HepG2 (cell line): ENCODE measurements at regions not wholly inside any gene's neighbourhood (a gene's known extent, or its start where the extent isn't known, plus 50 kb on each side); places are given as distances from the start of the nearest gene placed in this dataset.
"Not testable (repeated sequence)": the region's sequence is repeated elsewhere in the genome, so short reads cannot be mapped to it uniquely, and the experiment has no call there.

Experiments
- ATAC-seq: fragments of 200-7000 bp; cut with Tn5 transposase; 3 replicates; pipeline ENCODE4 v1.9.1; 2020; ENCODE audit warnings: mild to moderate bottlenecking, moderate library complexity
- BruUV-seq: library from RNA; stranded (reverse); fragments of 400-500 nt; replicated peaks from 2 replicates; lab custom pipeline; 2021; lab: Mats Ljungman, UMichigan
- CTCF ChIA-PET: fragments of 300-600 bp; formaldehyde crosslinking; extraction: SDS; loops from one replicate; lab custom pipeline; 2021; ENCODE audit warnings: low total read pairs, inconsistent platforms, low intra/inter-chr PET ratio; lab: Yijun Ruan, JAX
- POLR2A ChIA-PET: fragments of 350-600 bp; sonication (Branson Sonifier 250); formaldehyde crosslinking; loops from one replicate; lab custom pipeline; 2020; ENCODE audit warnings: antibody characterized with exemption, inconsistent platforms; lab: Yijun Ruan, JAX
- DNase-seq: peaks from one replicate; pipeline ENCODE4 v3.0.0-alpha.2; 2015; ENCODE audit warnings: low spot score
- FAIRE-seq: peaks from 3 replicates; lab custom pipeline; 2011; peaks lifted over from hg19 to GRCh38; lab: Jason Lieb, UNC
- H2AFZ ChIP-seq: one replicate; pipeline ENCODE4 v1.6.1; 2011; ENCODE audit warnings: low read length, inconsistent platforms
- H3K27ac ChIP-seq: fragments of 300-600 bp; 3 replicates; pipeline ENCODE4 v1.8.0; 2011; ENCODE audit warnings: mixed run types, mild to moderate bottlenecking, mixed read lengths, low read length, inconsistent platforms; ENCODE audit not compliant: insufficient read depth; ENCODE audit errors: extremely low read length
- H3K27me3 ChIP-seq, 2 experiments: fragments of 200-600 bp in 1 of 2; 2 replicates in 1 of 2; 3 replicates in 1 of 2; pipeline versions ENCODE4 v1.6.0 to v1.8.0; 2011; ENCODE audit warnings: low read length in 2 of 2, mild to moderate bottlenecking in 2 of 2, moderate library complexity in 2 of 2, inconsistent platforms in 1 of 2; ENCODE audit not compliant: insufficient read depth in 2 of 2, control insufficient read depth in 1 of 2
- H3K36me3 ChIP-seq, 2 experiments: fragments of 200-600 bp in 1 of 2; replicated peaks in 1 of 2; 2 replicates in 1 of 2; 3 replicates in 1 of 2; pipeline versions ENCODE4 v1.5.1 to v1.8.0; 2011; ENCODE audit warnings: low read length in 2 of 2, inconsistent platforms in 1 of 2; ENCODE audit not compliant: insufficient read depth in 2 of 2, control insufficient read depth in 1 of 2
- H3K4me1 ChIP-seq: 2 replicates; pipeline ENCODE4 v1.5.1; 2012; ENCODE audit warnings: low read length, inconsistent platforms; ENCODE audit not compliant: insufficient read depth
- H3K4me2 ChIP-seq: 2 replicates; pipeline ENCODE4 v1.6.0; 2011; ENCODE audit warnings: low read depth, low read length, inconsistent platforms
- H3K4me3 ChIP-seq, 3 experiments: fragments of 200-600 bp in 1 of 3; sonication (generic), shearing (Covaris generic) in 1 of 3; replicated peaks in 1 of 3; 2 replicates each; pipeline ENCODE4 v1.5.1; 2011 to 2016; ENCODE audit warnings: low read length in 3 of 3, inconsistent platforms in 2 of 3, low read depth in 2 of 3, mild to moderate bottlenecking in 2 of 3, control low read depth in 1 of 3, mixed read lengths in 1 of 3; ENCODE audit not compliant: insufficient read depth in 1 of 3
- H3K79me2 ChIP-seq: one replicate; pipeline ENCODE4 v1.6.1; 2011; ENCODE audit warnings: low read length, inconsistent platforms; ENCODE audit not compliant: insufficient read depth
- H3K9ac ChIP-seq: 2 replicates; pipeline ENCODE4 v1.6.0; 2011; ENCODE audit warnings: mild to moderate bottlenecking, low read depth, low read length, inconsistent platforms; ENCODE audit not compliant: insufficient read depth
- H3K9me3 ChIP-seq: 2 replicates; pipeline ENCODE4 v1.5.1; 2012; ENCODE audit warnings: mild to moderate bottlenecking, low read length
- H4K20me1 ChIP-seq: 2 replicates; pipeline ENCODE4 v1.6.0; 2011; ENCODE audit warnings: inconsistent platforms, mild to moderate bottlenecking, low read length, moderate library complexity; ENCODE audit not compliant: insufficient read depth
- WGBS: methylation state at CpG from one replicate; pipeline ENCODE4 v1.1.6; 2017; ENCODE audit warnings: low lambda C conversion rate; 5-methylcytosine and 5-hydroxymethylcytosine counted together
- in situ Hi-C: cut with HindIII; loops from 2 replicates; pipeline ENCODE4 v1.10.0; 2017; ENCODE audit warnings: low pct_unique_long_range_greater_than_20kb; ENCODE audit not compliant: extremely low pct_ligation_motif_present
- intact Hi-C: fragments of 100-400 bp; cut with micrococcal nuclease; formaldehyde crosslinking; loops from one replicate; pipeline ENCODE4 v1.10.0; 2022; ENCODE audit not compliant: unreplicated experiment

GRCh38 chrY:22824421-22824820 is 159.6 kb upstream of the BPY2 start:
- POLR2A ChIA-PET, H3K4me1 ChIP-seq, in situ Hi-C loops, H3K36me3 ChIP-seq, BruUV-seq, DNase-seq, H3K27me3 ChIP-seq, H3K4me3 ChIP-seq, H3K9ac ChIP-seq, ATAC-seq, H3K79me2 ChIP-seq, CTCF ChIA-PET, H4K20me1 ChIP-seq, intact Hi-C loops, H3K9me3 ChIP-seq, FAIRE-seq, H3K27ac ChIP-seq, H3K4me2 ChIP-seq, H2AFZ ChIP-seq: not testable (repeated sequence)
- no CpG with 5 or more reads among the region's 6 CpGs for WGBS

GRCh38 chrY:22828049-22828448 is 156.0 kb upstream of the BPY2 start:
- H3K36me3 ChIP-seq, H3K9ac ChIP-seq, DNase-seq, H2AFZ ChIP-seq, in situ Hi-C loops, FAIRE-seq, POLR2A ChIA-PET, H3K4me2 ChIP-seq, H3K9me3 ChIP-seq, H3K4me3 ChIP-seq, H4K20me1 ChIP-seq, CTCF ChIA-PET, BruUV-seq, H3K27me3 ChIP-seq, H3K4me1 ChIP-seq, ATAC-seq, H3K79me2 ChIP-seq, intact Hi-C loops, H3K27ac ChIP-seq: not testable (repeated sequence)
- WGBS = no CpG with 5 or more reads among the region's 4 CpGs

- H3K9me3 ChIP-seq, H3K27me3 ChIP-seq, FAIRE-seq, in situ Hi-C loops, H3K4me2 ChIP-seq, intact Hi-C loops, CTCF ChIA-PET, H4K20me1 ChIP-seq, H3K9ac ChIP-seq, ATAC-seq, H3K36me3 ChIP-seq, POLR2A ChIA-PET, DNase-seq, H3K4me3 ChIP-seq, BruUV-seq, H2AFZ ChIP-seq, H3K27ac ChIP-seq, H3K79me2 ChIP-seq, H3K4me1 ChIP-seq: not testable (repeated sequence)
These were observed 155.5 kb upstream of the BPY2 start for GRCh38 chrY:22828588-22828987.
